HEK293 (cell line): ENCODE measurements at regions not wholly inside any gene's neighbourhood (a gene's known extent, or its start where the extent isn't known, plus 50 kb on each side); places are given as distances from the start of the nearest gene placed in this dataset.

ENCODE experiments used
- FEZF1 ChIP-seq: fragments of 450-650 bp; formaldehyde crosslinking; IDR thresholded peaks from 2 replicates; pipeline ENCODE4 v1.5.1; 2016; ENCODE audit warnings: missing biosample characterization, missing genetic modification characterization
- HOXC10 ChIP-seq: sonication (generic); formaldehyde crosslinking; IDR thresholded peaks from 2 replicates; pipeline ENCODE4 v1.8.1; 2023; ENCODE audit warnings: mild to moderate bottlenecking, missing genetic modification reagents
- IKZF3 ChIP-seq: fragments of 450-650 bp; IDR thresholded peaks from 2 replicates; pipeline ENCODE4 v1.5.0; 2018; ENCODE audit warnings: missing biosample characterization, mild to moderate bottlenecking, missing genetic modification characterization, moderate library complexity
- KLF8 ChIP-seq: fragments of 450-650 bp; formaldehyde crosslinking; IDR thresholded peaks from 2 replicates; pipeline ENCODE4 v1.5.1; 2016; ENCODE audit warnings: missing biosample characterization, missing genetic modification characterization
- OSR2 ChIP-seq: fragments of 450-650 bp; formaldehyde crosslinking; IDR thresholded peaks from 2 replicates; pipeline ENCODE4 v1.5.1; 2016; ENCODE audit warnings: missing biosample characterization, missing genetic modification characterization
- PRDM1 ChIP-seq: fragments of 450-650 bp; formaldehyde crosslinking; IDR thresholded peaks from 2 replicates; pipeline ENCODE4; 2016; ENCODE audit warnings: missing biosample characterization, missing genetic modification characterization
- RBAK ChIP-seq: fragments of 450-650 bp; formaldehyde crosslinking; IDR thresholded peaks from 2 replicates; pipeline ENCODE4 v1.5.1; 2016; ENCODE audit warnings: missing biosample characterization, missing genetic modification characterization
- SALL2 ChIP-seq: fragments of 450-650 bp; formaldehyde crosslinking; IDR thresholded peaks from 2 replicates; pipeline ENCODE4 v1.5.0; 2017; ENCODE audit warnings: missing biosample characterization, mild to moderate bottlenecking, missing genetic modification characterization, borderline replicate concordance
- SCRT2 ChIP-seq: fragments of 450-650 bp; formaldehyde crosslinking; IDR thresholded peaks from 2 replicates; pipeline ENCODE4 v1.5.1; 2016; ENCODE audit warnings: missing biosample characterization, missing genetic modification characterization
- ZNF114 ChIP-seq: fragments of 450-650 bp; formaldehyde crosslinking; IDR thresholded peaks from 2 replicates; pipeline ENCODE4 v1.5.0; 2017; ENCODE audit warnings: missing biosample characterization, missing genetic modification characterization
- ZNF155 ChIP-seq: fragments of 450-650 bp; formaldehyde crosslinking; IDR thresholded peaks from 2 replicates; pipeline ENCODE4 v1.5.1; 2016; ENCODE audit warnings: missing biosample characterization, missing genetic modification characterization
- ZNF169 ChIP-seq: fragments of 450-650 bp; formaldehyde crosslinking; IDR thresholded peaks from 2 replicates; pipeline ENCODE4 v1.5.1; 2016; ENCODE audit warnings: missing biosample characterization, missing genetic modification characterization
- ZNF175 ChIP-seq: fragments of 450-650 bp; formaldehyde crosslinking; IDR thresholded peaks from 2 replicates; pipeline ENCODE4 v1.5.1; 2016; ENCODE audit warnings: missing biosample characterization, missing genetic modification characterization
- ZNF19 ChIP-seq: fragments of 450-650 bp; formaldehyde crosslinking; IDR thresholded peaks from 2 replicates; pipeline ENCODE4; 2016; ENCODE audit warnings: missing biosample characterization, missing genetic modification characterization, low read depth
- ZNF266 ChIP-seq: fragments of 450-650 bp; formaldehyde crosslinking; IDR thresholded peaks from 2 replicates; pipeline ENCODE4 v1.5.1; 2016; ENCODE audit warnings: missing biosample characterization, missing genetic modification characterization, low read depth
- ZNF274 ChIP-seq, 2 experiments: fragments of 200-500 bp in 1 of 2; fragments of 450-650 bp in 1 of 2; sonication (Bioruptor generic) in 1 of 2; formaldehyde crosslinking in 1 of 2; IDR thresholded peaks; 2 replicates each; pipeline versions ENCODE4 v1.5.1 to v1.6.1; 2014 to 2016; ENCODE audit warnings: borderline replicate concordance in 1 of 2, inconsistent platforms in 1 of 2, low read length in 1 of 2, missing biosample characterization in 1 of 2, missing genetic modification characterization in 1 of 2
- ZNF335 ChIP-seq: fragments of 450-650 bp; formaldehyde crosslinking; conservative IDR thresholded peaks from 2 replicates; pipeline ENCODE4 v1.5.1; 2016; ENCODE audit warnings: missing biosample characterization, missing genetic modification characterization
- ZNF510 ChIP-seq: fragments of 450-650 bp; formaldehyde crosslinking; IDR thresholded peaks from 2 replicates; pipeline ENCODE4 v1.5.1; 2018; ENCODE audit warnings: mild to moderate bottlenecking, missing genetic modification characterization, missing biosample characterization; ENCODE audit not compliant: insufficient replicate concordance
- ZNF513 ChIP-seq: fragments of 450-650 bp; IDR thresholded peaks from 2 replicates; pipeline ENCODE4 v1.5.1; 2018; ENCODE audit warnings: missing biosample characterization, missing genetic modification characterization
- ZNF544 ChIP-seq: fragments of 450-650 bp; formaldehyde crosslinking; IDR thresholded peaks from 2 replicates; pipeline ENCODE4 v1.5.0; 2017; ENCODE audit warnings: missing biosample characterization, missing genetic modification characterization
- ZNF600 ChIP-seq: fragments of 450-650 bp; formaldehyde crosslinking; IDR thresholded peaks from 2 replicates; pipeline ENCODE4 v1.5.1; 2016; ENCODE audit warnings: missing biosample characterization, missing genetic modification characterization
- ZNF610 ChIP-seq: fragments of 450-650 bp; formaldehyde crosslinking; IDR thresholded peaks from 2 replicates; pipeline ENCODE4 v1.5.1; 2016; ENCODE audit warnings: missing biosample characterization, missing genetic modification characterization, borderline replicate concordance
- ZNF660 ChIP-seq: fragments of 450-650 bp; IDR thresholded peaks from 2 replicates; pipeline ENCODE4 v1.5.1; 2018; ENCODE audit warnings: missing biosample characterization, mild to moderate bottlenecking, missing genetic modification characterization
- ZNF747 ChIP-seq: fragments of 450-650 bp; formaldehyde crosslinking; IDR thresholded peaks from 2 replicates; pipeline ENCODE4 v1.5.1; 2016; ENCODE audit warnings: missing biosample characterization, missing genetic modification characterization
- ZNF791 ChIP-seq: fragments of 450-650 bp; formaldehyde crosslinking; IDR thresholded peaks from 2 replicates; pipeline ENCODE4 v1.5.1; 2016; ENCODE audit warnings: missing biosample characterization, missing genetic modification characterization
- ZNF792 ChIP-seq: fragments of 450-650 bp; formaldehyde crosslinking; IDR thresholded peaks from 2 replicates; pipeline ENCODE4 v1.5.1; 2016; ENCODE audit warnings: missing biosample characterization, missing genetic modification characterization
- ZSCAN23 ChIP-seq: fragments of 450-650 bp; formaldehyde crosslinking; IDR thresholded peaks from 2 replicates; pipeline ENCODE4 v1.5.1; 2016; ENCODE audit warnings: missing biosample characterization, missing genetic modification characterization
- TF ChIP-seq, protein P1 (sequence below): fragments of 450-650 bp; formaldehyde crosslinking; IDR thresholded peaks from 2 replicates; pipeline ENCODE4 v1.5.1; 2016; ENCODE audit warnings: missing biosample characterization, missing genetic modification characterization
- TF ChIP-seq, protein P2 (sequence below): fragments of 450-650 bp; formaldehyde crosslinking; IDR thresholded peaks from 2 replicates; pipeline ENCODE4 v1.5.1; 2016; ENCODE audit warnings: missing biosample characterization, missing genetic modification characterization
- TF ChIP-seq, protein P3 (sequence below): fragments of 450-650 bp; formaldehyde crosslinking; IDR thresholded peaks from 2 replicates; pipeline ENCODE4 v1.5.1; 2016; ENCODE audit warnings: missing biosample characterization, missing genetic modification characterization, low read depth
- TF ChIP-seq, protein P4 (sequence below): fragments of 450-650 bp; IDR thresholded peaks from 2 replicates; pipeline ENCODE4 v1.5.1; 2018; ENCODE audit warnings: missing biosample characterization, mild to moderate bottlenecking, missing genetic modification characterization

- TF ChIP-seq, protein P1, sequence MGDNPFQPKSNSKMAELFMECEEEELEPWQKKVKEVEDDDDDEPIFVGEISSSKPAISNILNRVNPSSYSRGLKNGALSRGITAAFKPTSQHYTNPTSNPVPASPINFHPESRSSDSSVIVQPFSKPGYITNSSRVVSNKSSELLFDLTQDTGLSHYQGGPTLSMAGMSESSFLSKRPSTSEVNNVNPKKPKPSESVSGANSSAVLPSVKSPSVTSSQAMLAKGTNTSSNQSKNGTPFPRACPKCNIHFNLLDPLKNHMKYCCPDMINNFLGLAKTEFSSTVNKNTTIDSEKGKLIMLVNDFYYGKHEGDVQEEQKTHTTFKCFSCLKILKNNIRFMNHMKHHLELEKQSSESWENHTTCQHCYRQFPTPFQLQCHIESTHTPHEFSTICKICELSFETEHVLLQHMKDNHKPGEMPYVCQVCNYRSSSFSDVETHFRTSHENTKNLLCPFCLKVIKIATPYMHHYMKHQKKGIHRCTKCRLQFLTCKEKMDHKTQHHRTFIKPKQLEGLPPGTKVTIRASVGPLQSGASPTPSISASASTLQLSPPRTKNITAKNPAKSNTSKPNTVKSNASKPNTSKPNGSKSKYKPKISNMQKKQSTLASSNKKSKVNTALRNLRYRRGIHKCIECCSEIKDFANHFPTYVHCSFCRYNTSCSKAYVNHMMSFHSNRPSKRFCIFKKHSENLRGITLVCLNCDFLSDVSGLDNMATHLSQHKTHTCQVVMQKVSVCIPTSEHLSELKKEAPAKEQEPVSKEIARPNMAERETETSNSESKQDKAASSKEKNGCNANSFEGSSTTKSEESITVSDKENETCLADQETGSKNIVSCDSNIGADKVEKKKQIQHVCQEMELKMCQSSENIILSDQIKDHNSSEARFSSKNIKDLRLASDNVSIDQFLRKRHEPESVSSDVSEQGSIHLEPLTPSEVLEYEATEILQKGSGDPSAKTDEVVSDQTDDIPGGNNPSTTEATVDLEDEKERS (tag by site-specific recombination): no peak
- no peak for TF ChIP-seq ZNF155 (tag by site-specific recombination)
- TF ChIP-seq IKZF3 (tag by site-specific recombination): peak; percentile 55
- no peak for TF ChIP-seq ZNF747
- no peak for TF ChIP-seq FEZF1 (tag by site-specific recombination)
- no peak for TF ChIP-seq ZNF114 (tag by site-specific recombination)
- TF ChIP-seq HOXC10 (CRISPR knock-in tag): no peak
- TF ChIP-seq, protein P2, sequence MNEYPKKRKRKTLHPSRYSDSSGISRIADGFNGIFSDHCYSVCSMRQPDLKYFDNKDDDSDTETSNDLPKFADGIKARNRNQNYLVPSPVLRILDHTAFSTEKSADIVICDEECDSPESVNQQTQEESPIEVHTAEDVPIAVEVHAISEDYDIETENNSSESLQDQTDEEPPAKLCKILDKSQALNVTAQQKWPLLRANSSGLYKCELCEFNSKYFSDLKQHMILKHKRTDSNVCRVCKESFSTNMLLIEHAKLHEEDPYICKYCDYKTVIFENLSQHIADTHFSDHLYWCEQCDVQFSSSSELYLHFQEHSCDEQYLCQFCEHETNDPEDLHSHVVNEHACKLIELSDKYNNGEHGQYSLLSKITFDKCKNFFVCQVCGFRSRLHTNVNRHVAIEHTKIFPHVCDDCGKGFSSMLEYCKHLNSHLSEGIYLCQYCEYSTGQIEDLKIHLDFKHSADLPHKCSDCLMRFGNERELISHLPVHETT: no peak
- TF ChIP-seq SALL2 (tag by site-specific recombination): no peak
- TF ChIP-seq, protein P3, sequence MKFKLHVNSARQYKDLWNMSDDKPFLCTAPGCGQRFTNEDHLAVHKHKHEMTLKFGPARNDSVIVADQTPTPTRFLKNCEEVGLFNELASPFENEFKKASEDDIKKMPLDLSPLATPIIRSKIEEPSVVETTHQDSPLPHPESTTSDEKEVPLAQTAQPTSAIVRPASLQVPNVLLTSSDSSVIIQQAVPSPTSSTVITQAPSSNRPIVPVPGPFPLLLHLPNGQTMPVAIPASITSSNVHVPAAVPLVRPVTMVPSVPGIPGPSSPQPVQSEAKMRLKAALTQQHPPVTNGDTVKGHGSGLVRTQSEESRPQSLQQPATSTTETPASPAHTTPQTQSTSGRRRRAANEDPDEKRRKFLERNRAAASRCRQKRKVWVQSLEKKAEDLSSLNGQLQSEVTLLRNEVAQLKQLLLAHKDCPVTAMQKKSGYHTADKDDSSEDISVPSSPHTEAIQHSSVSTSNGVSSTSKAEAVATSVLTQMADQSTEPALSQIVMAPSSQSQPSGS (tag by site-specific recombination): no peak
- no peak for TF ChIP-seq ZNF266 (tag by site-specific recombination)
- no peak for TF ChIP-seq ZNF660 (tag by site-specific recombination)
- no peak for TF ChIP-seq ZNF335 (tag by site-specific recombination)
- TF ChIP-seq ZNF510: no peak
- TF ChIP-seq ZNF544 (tag by site-specific recombination): no peak
- TF ChIP-seq ZNF274 (IDR thresholded peaks at IDR 0.05; ENCODE audit: low read length): no peak
- no peak for TF ChIP-seq ZNF274 (tag by site-specific recombination; IDR thresholded peaks at IDR 0.05; ENCODE audit: borderline replicate concordance)
- TF ChIP-seq ZNF19 (tag by site-specific recombination): no peak
- no peak for TF ChIP-seq ZNF513
- TF ChIP-seq, protein P4, sequence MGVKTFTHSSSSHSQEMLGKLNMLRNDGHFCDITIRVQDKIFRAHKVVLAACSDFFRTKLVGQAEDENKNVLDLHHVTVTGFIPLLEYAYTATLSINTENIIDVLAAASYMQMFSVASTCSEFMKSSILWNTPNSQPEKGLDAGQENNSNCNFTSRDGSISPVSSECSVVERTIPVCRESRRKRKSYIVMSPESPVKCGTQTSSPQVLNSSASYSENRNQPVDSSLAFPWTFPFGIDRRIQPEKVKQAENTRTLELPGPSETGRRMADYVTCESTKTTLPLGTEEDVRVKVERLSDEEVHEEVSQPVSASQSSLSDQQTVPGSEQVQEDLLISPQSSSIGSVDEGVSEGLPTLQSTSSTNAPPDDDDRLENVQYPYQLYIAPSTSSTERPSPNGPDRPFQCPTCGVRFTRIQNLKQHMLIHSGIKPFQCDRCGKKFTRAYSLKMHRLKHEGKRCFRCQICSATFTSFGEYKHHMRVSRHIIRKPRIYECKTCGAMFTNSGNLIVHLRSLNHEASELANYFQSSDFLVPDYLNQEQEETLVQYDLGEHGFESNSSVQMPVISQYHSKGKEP (tag by site-specific recombination): no peak
- no peak for TF ChIP-seq RBAK
- TF ChIP-seq ZSCAN23 (tag by site-specific recombination): no peak
- TF ChIP-seq ZNF175 (tag by site-specific recombination): no peak
- TF ChIP-seq ZNF169 (tag by site-specific recombination): no peak
- no peak for TF ChIP-seq ZNF792
- no peak for TF ChIP-seq PRDM1 (tag by site-specific recombination)
- TF ChIP-seq SCRT2 (tag by site-specific recombination): no peak
- no peak for TF ChIP-seq ZNF610 (tag by site-specific recombination)
- no peak for TF ChIP-seq OSR2
- no peak for TF ChIP-seq ZNF791 (tag by site-specific recombination)
- no peak for TF ChIP-seq KLF8 (tag by site-specific recombination)
- TF ChIP-seq ZNF600 (tag by site-specific recombination): peak; percentile 74
Measured at GRCh38 chr3:72336821-72337479, 511.3 kb downstream of the SHQ1 start (continued).
